Islet precursor cell (in vitro differentiated cells): ENCODE measurements at regions not wholly inside any gene's neighbourhood (a gene's known extent, or its start where the extent isn't known, plus 50 kb on each side); places are given as distances from the start of the nearest gene placed in this dataset.

ENCODE experiments used
- DNase-seq: peaks from one replicate; pipeline ENCODE4 v3.0.0-alpha.2; 2018

- no peak for DNase-seq
Observed at GRCh38 chr11:91209306-91209705, 986.5 kb upstream of the CHORDC1 start.

GRCh38 chr11:91199866-91200265, 977.0 kb upstream of the CHORDC1 start:
- no peak for DNase-seq

- DNase-seq, result no peak
Observed at GRCh38 chr11:91194546-91194945, 971.7 kb upstream of the CHORDC1 start.

- DNase-seq, result no peak
Observed at GRCh38 chr11:91188484-91188883, 965.6 kb upstream of the CHORDC1 start.

- DNase-seq, result no peak
Observed at GRCh38 chr11:91187314-91187713, 964.5 kb upstream of the CHORDC1 start.

- no peak for DNase-seq
Observed at GRCh38 chr11:91178366-91178765, 955.5 kb upstream of the CHORDC1 start.

- DNase-seq, result no peak
Observed at GRCh38 chr11:91174734-91175133, 951.9 kb upstream of the CHORDC1 start.

GRCh38 chr11:91174193-91174592, 951.3 kb upstream of the CHORDC1 start:
- DNase-seq, result no peak

GRCh38 chr11:91173701-91174100, 950.9 kb upstream of the CHORDC1 start:
- DNase-seq, result no peak

- no peak for DNase-seq
Observed at GRCh38 chr11:91170711-91171110, 947.9 kb upstream of the CHORDC1 start.

GRCh38 chr11:91164452-91164822, 941.6 kb upstream of the CHORDC1 start:
- no peak for DNase-seq

GRCh38 chr11:91163619-91164451, 941.0 kb upstream of the CHORDC1 start:
- DNase-seq, result peak; percentile 63

- DNase-seq, result no peak
Observed at GRCh38 chr11:91160661-91161060, 937.8 kb upstream of the CHORDC1 start.

- DNase-seq, result no peak
Observed at GRCh38 chr11:91158891-91159537, 936.2 kb upstream of the CHORDC1 start.

- DNase-seq, result no peak
Observed at GRCh38 chr11:91158297-91158696, 935.4 kb upstream of the CHORDC1 start.

GRCh38 chr11:91156041-91156440, 933.2 kb upstream of the CHORDC1 start:
- no peak for DNase-seq

- no peak for DNase-seq
Observed at GRCh38 chr11:91147885-91148284, 925.0 kb upstream of the CHORDC1 start.

- no peak for DNase-seq
Observed at GRCh38 chr11:91141655-91142054, 918.8 kb upstream of the CHORDC1 start.

GRCh38 chr11:91136631-91137030, 913.8 kb upstream of the CHORDC1 start:
- no peak for DNase-seq

GRCh38 chr11:91133361-91133760, 910.5 kb upstream of the CHORDC1 start:
- no peak for DNase-seq

- DNase-seq, result no peak
Observed at GRCh38 chr11:91129596-91129995, 906.7 kb upstream of the CHORDC1 start.

- no peak for DNase-seq
Observed at GRCh38 chr11:91124363-91124762, 901.5 kb upstream of the CHORDC1 start.

- no peak for DNase-seq
Observed at GRCh38 chr11:91115116-91115515, 892.3 kb upstream of the CHORDC1 start.

GRCh38 chr11:91104237-91104636, 881.4 kb upstream of the CHORDC1 start:
- DNase-seq, result no peak

- no peak for DNase-seq
Observed at GRCh38 chr11:91100427-91100826, 877.6 kb upstream of the CHORDC1 start.
